ENCODE measurements at regions not wholly inside any gene's neighbourhood (a gene's known extent, or its start where the extent isn't known, plus 50 kb on each side); places are given as distances from the start of the nearest gene placed in this dataset.

GRCh38 chr7:63927261-63927660, 71.4 kb upstream of the ZNF722 start:
- TF ChIP-seq CTCF (IDR thresholded peaks at IDR 0.05) (no peak), POLR2A (IDR thresholded peaks at IDR 0.05) (no peak), EP300 (IDR thresholded peaks at IDR 0.05) (no peak)
